Activated naive CD8-positive, alpha-beta T cell treated with anti-CD3 and anti-CD28 coated beads, Interleukin-2, amount 10 ng/mL, durations not matched to agents 7 days and 5 days (primary cell): ENCODE measurements at regions not wholly inside any gene's neighbourhood (a gene's known extent, or its start where the extent isn't known, plus 50 kb on each side); places are given as distances from the start of the nearest gene placed in this dataset.
"Not testable (repeated sequence)": the region's sequence is repeated elsewhere in the genome, so short reads cannot be mapped to it uniquely, and the experiment has no call there.

Source experiments
- ATAC-seq: fragments of 150-1000 bp; cut with Tn5 transposase; one replicate; pipeline ENCODE4 v1.10.0; 2021; ENCODE audit warnings: low read depth, moderate library complexity
- POLR2A ChIA-PET: fragments of 350-600 bp; sonication (Branson Sonifier 250); formaldehyde crosslinking; loops from one replicate; lab custom pipeline; 2021; ENCODE audit warnings: antibody characterized with exemption; lab: Charles Lee
- DNase-seq: peaks from one replicate; pipeline ENCODE4 v3.0.0; 2021
- H3K27ac Mint-ChIP-seq: one replicate; pipeline ENCODE4 v1.8.0; 2022; ENCODE audit warnings: mild to moderate bottlenecking, mixed read lengths
- H3K27me3 Mint-ChIP-seq: one replicate; pipeline ENCODE4 v1.8.0; 2022; ENCODE audit warnings: mild to moderate bottlenecking, moderate library complexity, mixed read lengths
- H3K36me3 Mint-ChIP-seq: one replicate; pipeline ENCODE4 v1.8.0; 2021; ENCODE audit warnings: mild to moderate bottlenecking, mixed read lengths
- H3K4me1 Mint-ChIP-seq: one replicate; pipeline ENCODE4 v1.8.0; 2021; ENCODE audit warnings: mixed read lengths
- H3K4me3 Mint-ChIP-seq: one replicate; pipeline ENCODE4 v1.8.0; 2022; ENCODE audit warnings: mild to moderate bottlenecking, moderate library complexity, mixed read lengths
- H3K9me3 Mint-ChIP-seq: one replicate; pipeline ENCODE4 v1.8.0; 2021; ENCODE audit warnings: mixed read lengths

GRCh38 chr2:238512247-238512867, 85.6 kb downstream of the ASB1 start:
- POLR2A ChIA-PET = no interaction called here
- peaks cover 2% of the 10 kb centered on the region for H3K36me3 Mint-ChIP-seq
- no peak for ATAC-seq
- H3K9me3 Mint-ChIP-seq = peaks cover 11% of the 10 kb centered on the region
- peaks cover 4% of the 10 kb centered on the region for H3K4me1 Mint-ChIP-seq
- DNase-seq = no peak
- H3K27me3 Mint-ChIP-seq = peaks cover 14% of the 10 kb centered on the region
- H3K27ac Mint-ChIP-seq = no peak overlapping the region
- no peak overlapping the region for H3K4me3 Mint-ChIP-seq

- peaks cover 12% of the 10 kb centered on the region for H3K27me3 Mint-ChIP-seq
- H3K4me1 Mint-ChIP-seq = peaks cover 4% of the 10 kb centered on the region
- DNase-seq (no peak), ATAC-seq (peak; percentile 54)
- no peak overlapping the region for H3K27ac Mint-ChIP-seq
- peaks cover 12% of the 10 kb centered on the region for H3K9me3 Mint-ChIP-seq
- no peak overlapping the region for H3K4me3 Mint-ChIP-seq
- H3K36me3 Mint-ChIP-seq = peaks cover 2% of the 10 kb centered on the region
- POLR2A ChIA-PET = no interaction called here
Measured at GRCh38 chr2:238513346-238513745, 86.6 kb downstream of the ASB1 start.

- not testable (repeated sequence) for ATAC-seq
Measured at GRCh38 chr2:238514024-238514423, 87.3 kb downstream of the ASB1 start.

GRCh38 chr2:238515377-238515776, 88.7 kb downstream of the ASB1 start:
- Mint-ChIP-seq H3K9me3 (peaks cover 12% of the 10 kb centered on the region), H3K4me3 (no peak overlapping the region), H3K4me1 (peaks cover 4% of the 10 kb centered on the region), H3K36me3 (peaks cover 2% of the 10 kb centered on the region), H3K27me3 (peaks cover 12% of the 10 kb centered on the region), H3K27ac (no peak overlapping the region)
- DNase-seq (no peak), ATAC-seq (no peak)
- POLR2A ChIA-PET = no interaction called here

More at GRCh38 chr2:238514024-238514423, 87.3 kb downstream of the ASB1 start:
- POLR2A ChIA-PET, H3K27ac Mint-ChIP-seq, H3K36me3 Mint-ChIP-seq, H3K4me3 Mint-ChIP-seq, H3K4me1 Mint-ChIP-seq, DNase-seq: not testable (repeated sequence)
- peaks cover 12% of the 10 kb centered on the region for H3K27me3 Mint-ChIP-seq
- peaks cover 12% of the 10 kb centered on the region for H3K9me3 Mint-ChIP-seq

- H3K9me3 Mint-ChIP-seq = peaks cover 12% of the 10 kb centered on the region
Measured at GRCh38 chr2:238517209-238517608, 90.5 kb downstream of the ASB1 start.

GRCh38 chr2:238518172-238518820, 91.6 kb downstream of the ASB1 start:
- Mint-ChIP-seq H3K4me3 (no peak overlapping the region), H3K27me3 (peaks cover 14% of the 10 kb centered on the region), H3K36me3 (peaks cover 2% of the 10 kb centered on the region), H3K27ac (no peak overlapping the region), H3K4me1 (peaks cover 4% of the 10 kb centered on the region), H3K9me3 (peaks cover 15% of the 10 kb centered on the region)
- DNase-seq (no peak), ATAC-seq (no peak)
- POLR2A ChIA-PET = no interaction called here

More at GRCh38 chr2:238517209-238517608, 90.5 kb downstream of the ASB1 start:
- no peak overlapping the region for H3K4me3 Mint-ChIP-seq
- peaks cover 12% of the 10 kb centered on the region for H3K27me3 Mint-ChIP-seq
- DNase-seq = no peak
- H3K27ac Mint-ChIP-seq = no peak overlapping the region
- POLR2A ChIA-PET = no interaction called here
- H3K36me3 Mint-ChIP-seq = peaks cover 2% of the 10 kb centered on the region
- H3K4me1 Mint-ChIP-seq = peaks cover 4% of the 10 kb centered on the region
- no peak for ATAC-seq

- Mint-ChIP-seq H3K27ac (no peak overlapping the region), H3K4me3 (no peak overlapping the region), H3K9me3 (peaks cover 15% of the 10 kb centered on the region), H3K4me1 (peaks cover 4% of the 10 kb centered on the region), H3K27me3 (peaks cover 14% of the 10 kb centered on the region), H3K36me3 (peaks cover 2% of the 10 kb centered on the region)
- ATAC-seq (no peak), DNase-seq (no peak)
- POLR2A ChIA-PET = no interaction called here
Measured at GRCh38 chr2:238518821-238519186, 92.1 kb downstream of the ASB1 start.

- Mint-ChIP-seq H3K4me3 (no peak overlapping the region), H3K4me1 (peaks cover 4% of the 10 kb centered on the region)
Measured at GRCh38 chr2:238520359-238520886, 93.7 kb downstream of the ASB1 start.

GRCh38 chr2:238521002-238521401, 94.3 kb downstream of the ASB1 start:
- ATAC-seq (no peak), DNase-seq (no peak)
- POLR2A ChIA-PET = no interaction called here
- Mint-ChIP-seq H3K36me3 (peaks cover 2% of the 10 kb centered on the region), H3K4me3 (no peak overlapping the region), H3K27me3 (peaks cover 8% of the 10 kb centered on the region), H3K9me3 (peaks cover 9% of the 10 kb centered on the region), H3K27ac (no peak overlapping the region), H3K4me1 (peaks cover 3% of the 10 kb centered on the region)

More at GRCh38 chr2:238520359-238520886, 93.7 kb downstream of the ASB1 start:
- no peak for DNase-seq
- no peak overlapping the region for H3K27ac Mint-ChIP-seq
- peaks cover 12% of the 10 kb centered on the region for H3K9me3 Mint-ChIP-seq
- POLR2A ChIA-PET = no interaction called here
- no peak for ATAC-seq
- peaks cover 12% of the 10 kb centered on the region for H3K27me3 Mint-ChIP-seq
- H3K36me3 Mint-ChIP-seq = peaks cover 2% of the 10 kb centered on the region

GRCh38 chr2:238521870-238522269, 95.1 kb downstream of the ASB1 start:
- POLR2A ChIA-PET = no interaction called here
- H3K9me3 Mint-ChIP-seq = peaks cover 4% of the 10 kb centered on the region
- no peaks in the 10 kb centered on the region for H3K4me1 Mint-ChIP-seq
- no peak overlapping the region for H3K27ac Mint-ChIP-seq
- H3K4me3 Mint-ChIP-seq = no peak overlapping the region
- H3K27me3 Mint-ChIP-seq = peaks cover 4% of the 10 kb centered on the region
- DNase-seq (no peak), ATAC-seq (no peak)
- H3K36me3 Mint-ChIP-seq = no peaks in the 10 kb centered on the region

GRCh38 chr2:238523158-238524110, 96.7 kb downstream of the ASB1 start:
- ATAC-seq = no peak
- no peak for DNase-seq
- Mint-ChIP-seq H3K4me1 (no peaks in the 10 kb centered on the region), H3K27me3 (peaks cover 9% of the 10 kb centered on the region), H3K36me3 (no peaks in the 10 kb centered on the region), H3K27ac (no peak overlapping the region), H3K9me3 (peaks cover 3% of the 10 kb centered on the region), H3K4me3 (no peak overlapping the region)
- POLR2A ChIA-PET = no interaction called here

- Mint-ChIP-seq H3K4me1 (no peaks in the 10 kb centered on the region), H3K27me3 (peaks cover 9% of the 10 kb centered on the region), H3K4me3 (no peak overlapping the region), H3K9me3 (peaks cover 3% of the 10 kb centered on the region), H3K27ac (no peak overlapping the region), H3K36me3 (no peaks in the 10 kb centered on the region)
- POLR2A ChIA-PET = no interaction called here
- no peak for DNase-seq
- ATAC-seq = no peak
Measured at GRCh38 chr2:238524426-238524983, 97.8 kb downstream of the ASB1 start.

GRCh38 chr2:238525990-238526389, 99.3 kb downstream of the ASB1 start:
- no peak for ATAC-seq
- peaks cover 6% of the 10 kb centered on the region for H3K9me3 Mint-ChIP-seq
- POLR2A ChIA-PET = no interaction called here

More at GRCh38 chr2:238525990-238526389, 99.3 kb downstream of the ASB1 start:
- no peaks in the 10 kb centered on the region for H3K4me1 Mint-ChIP-seq
- peaks cover 3% of the 10 kb centered on the region for H3K36me3 Mint-ChIP-seq
- H3K27ac Mint-ChIP-seq = no peak overlapping the region
- H3K27me3 Mint-ChIP-seq = peaks cover 9% of the 10 kb centered on the region
- DNase-seq = no peak
- no peak overlapping the region for H3K4me3 Mint-ChIP-seq
